AG04450 (cell line): ENCODE measurements at regions not wholly inside any gene's neighbourhood (a gene's known extent, or its start where the extent isn't known, plus 50 kb on each side); places are given as distances from the start of the nearest gene placed in this dataset.

Experiments used
- CTCF ChIA-PET: fragments of 300-600, 350-600 bp; formaldehyde crosslinking; extraction: SDS; loops from one replicate; lab custom pipeline; 2022; ENCODE audit warnings: antibody characterized with exemption, inconsistent platforms; lab: Charles Lee
- POLR2A ChIA-PET: fragments of 350-600 bp; formaldehyde crosslinking; extraction: SDS; loops from one replicate; lab custom pipeline; 2021; ENCODE audit warnings: antibody characterized with exemption, inconsistent platforms; lab: Yijun Ruan, JAX
- DNase-seq: peaks from one replicate; pipeline ENCODE4 v3.0.0-alpha.2; 2011; ENCODE audit warnings: low read depth, low spot score
- H3K27ac ChIP-seq: one replicate; pipeline ENCODE4 v1.5.1; 2012; ENCODE audit warnings: low read depth, low read length, control low read depth
- H3K27me3 ChIP-seq: one replicate; pipeline ENCODE4 v1.6.0; 2012; ENCODE audit warnings: low read length; ENCODE audit not compliant: control insufficient read depth, insufficient read depth
- H3K4me3 ChIP-seq: 2 replicates; pipeline ENCODE4 v1.5.1; 2011; ENCODE audit warnings: mild to moderate bottlenecking, low read depth, low read length, control low read depth
- H3K9me3 ChIP-seq: 2 replicates; pipeline ENCODE4 v1.5.1; 2012; ENCODE audit warnings: low read length; ENCODE audit not compliant: control insufficient read depth, insufficient read depth
- TF ChIP-seq, protein P1 (sequence below): IDR thresholded peaks from 2 replicates; pipeline ENCODE4 v1.5.1; 2011; ENCODE audit warnings: low read depth, low read length, control low read depth, inconsistent platforms

DNA sequence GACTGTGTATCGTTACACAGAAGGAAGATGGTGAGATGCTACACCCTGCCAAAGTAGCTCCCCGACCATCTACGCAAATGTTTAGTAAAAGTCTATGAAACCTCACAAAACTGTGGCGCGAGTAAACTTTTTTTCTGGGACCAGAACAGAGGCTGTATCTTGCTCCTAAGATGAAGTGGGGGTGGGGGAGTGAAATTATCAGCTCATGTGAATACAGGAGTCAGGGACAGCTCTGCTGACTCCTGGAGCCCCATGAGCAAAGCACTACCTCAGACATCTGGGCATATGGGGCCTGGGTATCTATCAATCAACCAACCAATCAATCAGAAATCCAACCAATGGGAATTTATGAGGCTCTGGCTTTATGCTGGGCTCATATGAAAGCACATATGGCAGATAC, 138.6 kb upstream of the RANBP3L start:
- Histone ChIP-seq H3K27me3 (peaks cover 13% of the 10 kb centered on the region), H3K27ac (no peak overlapping the region), H3K4me3 (no peak overlapping the region), H3K9me3 (no peaks in the 10 kb centered on the region)
- POLR2A ChIA-PET: no interaction called here
- CTCF ChIA-PET: interaction anchor here (1.0 kb wide), 1 partner anchor 67 kb away, joined by 3 read pairs; no protein-coding TSS in a partner anchor
- TF ChIP-seq, protein P1, sequence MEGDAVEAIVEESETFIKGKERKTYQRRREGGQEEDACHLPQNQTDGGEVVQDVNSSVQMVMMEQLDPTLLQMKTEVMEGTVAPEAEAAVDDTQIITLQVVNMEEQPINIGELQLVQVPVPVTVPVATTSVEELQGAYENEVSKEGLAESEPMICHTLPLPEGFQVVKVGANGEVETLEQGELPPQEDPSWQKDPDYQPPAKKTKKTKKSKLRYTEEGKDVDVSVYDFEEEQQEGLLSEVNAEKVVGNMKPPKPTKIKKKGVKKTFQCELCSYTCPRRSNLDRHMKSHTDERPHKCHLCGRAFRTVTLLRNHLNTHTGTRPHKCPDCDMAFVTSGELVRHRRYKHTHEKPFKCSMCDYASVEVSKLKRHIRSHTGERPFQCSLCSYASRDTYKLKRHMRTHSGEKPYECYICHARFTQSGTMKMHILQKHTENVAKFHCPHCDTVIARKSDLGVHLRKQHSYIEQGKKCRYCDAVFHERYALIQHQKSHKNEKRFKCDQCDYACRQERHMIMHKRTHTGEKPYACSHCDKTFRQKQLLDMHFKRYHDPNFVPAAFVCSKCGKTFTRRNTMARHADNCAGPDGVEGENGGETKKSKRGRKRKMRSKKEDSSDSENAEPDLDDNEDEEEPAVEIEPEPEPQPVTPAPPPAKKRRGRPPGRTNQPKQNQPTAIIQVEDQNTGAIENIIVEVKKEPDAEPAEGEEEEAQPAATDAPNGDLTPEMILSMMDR: no peak
- DNase-seq: no peak

GRCh38 chr5:36441280-36441679, 139.6 kb upstream of the RANBP3L start:
- no peak for DNase-seq
- TF ChIP-seq, protein P1: no peak
- ChIA-PET CTCF (interaction anchor here (1.4 kb wide), 1 partner anchor 27 kb away, joined by 6 read pairs; no protein-coding TSS in a partner anchor), POLR2A (interaction anchor here (0.7 kb wide), 2 partner anchors 68 to 1407 kb away, joined by 3 to 9 read pairs; no protein-coding TSS in a partner anchor)
- Histone ChIP-seq H3K9me3 (no peaks in the 10 kb centered on the region), H3K27me3 (peaks cover 8% of the 10 kb centered on the region), H3K4me3 (no peak overlapping the region), H3K27ac (no peak overlapping the region)

GRCh38 chr5:36442352-36442751, 140.7 kb upstream of the RANBP3L start:
- TF ChIP-seq, protein P1: no peak
- no peak for DNase-seq
- Histone ChIP-seq H3K9me3 (no peaks in the 10 kb centered on the region), H3K27ac (no peak overlapping the region), H3K27me3 (peaks cover under 1% of the 10 kb centered on the region), H3K4me3 (no peak overlapping the region)
- ChIA-PET POLR2A (no interaction called here), CTCF (interaction anchor here (0.9 to 1.4 kb wide), 5 partner anchors 17 to 246 kb away, joined by 3 to 6 read pairs (median 3); no protein-coding TSS in a partner anchor)

DNA sequence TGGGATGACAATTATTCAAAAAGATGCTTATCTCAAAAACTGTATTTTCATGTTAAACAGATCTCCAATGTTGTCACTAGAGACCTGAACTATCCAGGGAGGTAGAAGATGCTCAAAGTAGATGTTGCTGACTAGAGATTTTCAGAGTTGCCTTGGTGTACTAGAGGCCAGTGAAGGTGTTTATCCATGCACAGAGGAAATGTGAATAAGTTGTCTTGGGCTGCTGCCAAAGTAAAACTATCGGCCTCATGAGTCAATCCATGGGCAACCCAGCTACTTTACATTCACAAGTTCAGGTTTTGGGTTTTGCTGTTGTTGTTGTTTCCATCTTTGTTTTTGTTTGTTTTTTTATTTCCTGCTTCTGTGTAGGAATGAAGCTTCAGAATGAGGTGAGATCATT, 141.1 kb upstream of the RANBP3L start:
- TF ChIP-seq, protein P1: no peak
- Histone ChIP-seq H3K9me3 (no peaks in the 10 kb centered on the region), H3K4me3 (no peak overlapping the region), H3K27me3 (no peaks in the 10 kb centered on the region), H3K27ac (no peak overlapping the region)
- DNase-seq: peak; percentile 7
- ChIA-PET CTCF (interaction anchor here (0.7 to 1.4 kb wide), 6 partner anchors 17 to 254 kb away, joined by 3 to 6 read pairs (median 3); no protein-coding TSS in a partner anchor), POLR2A (no interaction called here)

DNA sequence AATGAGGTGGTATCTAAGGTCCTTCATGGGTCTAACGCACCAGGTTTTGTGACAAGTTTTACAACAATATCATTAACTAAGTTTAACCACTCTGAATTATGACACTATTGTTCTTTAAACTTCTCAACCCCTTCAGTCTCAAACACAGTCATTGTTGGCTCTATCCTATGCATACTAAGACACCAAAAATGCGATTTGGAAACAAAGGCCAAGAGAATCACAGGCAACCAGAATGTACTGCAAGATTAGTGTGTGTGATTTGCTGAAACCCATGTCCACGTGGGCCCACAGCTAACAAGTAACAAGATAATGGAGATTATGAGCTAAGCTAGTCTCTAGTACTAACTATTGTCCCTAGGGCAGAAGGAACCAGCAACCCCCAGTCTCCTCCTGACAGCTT, 142.2 kb upstream of the RANBP3L start:
- DNase-seq: no peak
- Histone ChIP-seq H3K27me3 (no peaks in the 10 kb centered on the region), H3K4me3 (no peak overlapping the region), H3K9me3 (no peaks in the 10 kb centered on the region), H3K27ac (no peak overlapping the region)
- ChIA-PET CTCF (interaction anchor here (0.7 to 1.9 kb wide), 2 partner anchors 64 to 172 kb away, joined by 4 to 8 read pairs; no protein-coding TSS in a partner anchor), POLR2A (no interaction called here)
- TF ChIP-seq, protein P1: no peak
